GM21737 (cell line): ENCODE measurements at regions not wholly inside any gene's neighbourhood (a gene's known extent, or its start where the extent isn't known, plus 50 kb on each side); places are given as distances from the start of the nearest gene placed in this dataset.
"Not testable (repeated sequence)": the region's sequence is repeated elsewhere in the genome, so short reads cannot be mapped to it uniquely, and the experiment has no call there.

Source experiments
- ATAC-seq: cut with Tn5 transposase; IDR thresholded peaks from one replicate; pipeline ENCODE4 v1.9.1; 2021; ENCODE audit warnings: mild to moderate bottlenecking, moderate library complexity; ENCODE audit not compliant: unreplicated experiment

GRCh38 chr3:4218456-4219226 is 84.5 kb upstream of the SETMAR start:
- ATAC-seq: no peak

GRCh38 chr3:4219227-4219568 is 84.0 kb upstream of the SETMAR start:
- no peak for ATAC-seq

GRCh38 chr3:4220065-4220464 is 83.1 kb upstream of the SETMAR start:
- no peak for ATAC-seq

GRCh38 chr3:4222574-4223175 is 80.5 kb upstream of the SETMAR start:
- no peak for ATAC-seq

- ATAC-seq: no peak
Measured at GRCh38 chr3:4223777-4224176, 79.4 kb upstream of the SETMAR start.

GRCh38 chr3:4224331-4224730 is 78.8 kb upstream of the SETMAR start:
- no peak for ATAC-seq

GRCh38 chr3:4225005-4225471 is 78.1 kb upstream of the SETMAR start:
- no peak for ATAC-seq

GRCh38 chr3:4228295-4228694 is 74.9 kb upstream of the SETMAR start:
- ATAC-seq: no peak

GRCh38 chr3:4231041-4231440 is 72.1 kb upstream of the SETMAR start:
- ATAC-seq: no peak

- ATAC-seq: no peak
Measured at GRCh38 chr3:4232798-4233197, 70.4 kb upstream of the SETMAR start.

GRCh38 chr3:4233488-4233887 is 69.7 kb upstream of the SETMAR start:
- ATAC-seq: no peak

- no peak for ATAC-seq
Measured at GRCh38 chr3:4234889-4235288, 68.3 kb upstream of the SETMAR start.

- ATAC-seq: no peak
Measured at GRCh38 chr3:4235690-4236089, 67.5 kb upstream of the SETMAR start.

GRCh38 chr3:4241595-4242170 is 61.5 kb upstream of the SETMAR start:
- ATAC-seq: no peak

- ATAC-seq: no peak
Measured at GRCh38 chr3:4245671-4246070, 57.5 kb upstream of the SETMAR start.

GRCh38 chr3:4247391-4247790 is 55.8 kb upstream of the SETMAR start:
- no peak for ATAC-seq

GRCh38 chr3:4250064-4250463 is 53.1 kb upstream of the SETMAR start:
- no peak for ATAC-seq

GRCh38 chr3:4251412-4251811 is 51.8 kb upstream of the SETMAR start:
- no peak for ATAC-seq

GRCh38 chr3:4253072-4253832 is 49.9 kb upstream of the SETMAR start:
- ATAC-seq: not testable (repeated sequence)
